GM19455 (cell line): ENCODE measurements at regions not wholly inside any gene's neighbourhood (a gene's known extent, or its start where the extent isn't known, plus 50 kb on each side); places are given as distances from the start of the nearest gene placed in this dataset.

Experiments
- ATAC-seq: cut with Tn5 transposase; IDR thresholded peaks from one replicate; pipeline ENCODE4 v1.9.1; 2021; ENCODE audit not compliant: unreplicated experiment

GRCh38 chr5:153881687-153882086 lies 157.0 kb downstream of the FAM114A2 start:
- ATAC-seq, result no peak

DNA sequence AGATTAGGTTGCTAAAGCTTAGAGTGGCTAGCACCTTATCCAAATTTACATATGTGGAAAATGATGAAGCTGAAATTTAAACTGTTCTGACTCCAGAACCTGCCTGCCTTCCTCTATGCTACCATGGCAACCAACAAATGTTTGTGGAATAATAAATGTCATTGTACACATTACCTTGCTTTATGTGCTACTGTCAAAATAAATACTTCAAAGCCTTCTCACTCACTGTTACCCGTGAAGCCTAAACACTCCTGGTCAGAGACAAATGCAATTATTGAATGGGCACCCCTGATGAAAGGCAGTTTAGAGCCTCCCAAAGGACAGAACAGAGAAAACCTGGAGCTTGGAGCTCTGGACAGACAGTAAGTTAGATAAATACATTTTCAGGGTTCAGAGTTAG lies 158.6 kb downstream of the FAM114A2 start:
- no peak for ATAC-seq

DNA sequence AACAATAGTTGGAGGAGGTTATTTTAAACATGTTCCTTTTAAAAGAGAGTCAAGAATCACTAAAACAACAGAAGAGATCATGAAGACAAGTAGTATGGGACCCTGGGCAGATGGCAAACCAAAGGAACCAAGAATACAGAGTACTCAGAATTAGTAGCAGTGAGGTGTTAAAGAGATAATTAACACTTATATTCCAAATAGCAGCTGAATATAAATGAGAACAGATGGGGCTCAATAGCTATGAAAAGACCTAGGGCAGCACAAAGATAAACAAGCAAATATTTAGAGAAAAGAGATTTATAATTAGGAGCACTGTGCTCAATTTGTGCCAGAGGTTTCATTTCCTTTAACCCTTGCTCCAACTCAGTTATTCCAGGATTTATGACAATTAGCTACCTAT lies 159.1 kb downstream of the FAM114A2 start:
- ATAC-seq, result no peak

- ATAC-seq, result no peak
Measured at GRCh38 chr5:153866176-153866575, 172.5 kb downstream of the FAM114A2 start.

GRCh38 chr5:153865016-153865415 lies 173.7 kb downstream of the FAM114A2 start:
- no peak for ATAC-seq

DNA sequence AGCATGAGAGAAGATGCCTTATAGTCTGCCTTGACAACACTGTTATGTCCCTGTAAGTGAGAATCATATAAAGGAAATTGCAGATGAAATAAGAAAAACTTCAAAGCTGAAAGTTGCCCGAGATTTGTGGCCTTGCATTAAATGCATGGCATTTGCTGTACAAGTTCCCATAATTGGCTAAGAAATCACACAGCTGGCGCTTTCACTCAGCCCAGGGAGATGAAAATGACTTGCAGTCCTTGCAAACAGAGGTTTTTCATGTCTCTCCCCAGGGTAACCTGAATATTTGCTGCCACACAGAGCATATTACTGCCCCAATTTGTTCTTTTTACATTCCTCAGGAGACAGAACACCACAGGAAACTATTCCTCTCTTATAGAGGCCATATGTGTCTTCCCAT lies 174.8 kb downstream of the FAM114A2 start:
- ATAC-seq, result no peak
